Liver (tissue), 8 donors: ENCODE measurements at regions not wholly inside any gene's neighbourhood (a gene's known extent, or its start where the extent isn't known, plus 50 kb on each side); places are given as distances from the start of the nearest gene placed in this dataset.

Experiments
- DNase-seq: peaks from one replicate; pipeline ENCODE4 v3.0.0-alpha.2; 2017; ENCODE audit warnings: low spot score
- H3K27ac ChIP-seq, 2 donors: one replicate each; pipeline ENCODE4 v1.7.0; 2013; ENCODE audit warnings: inconsistent platforms in 2 of 2, low read length in 2 of 2, control low read depth in 1 of 2, low read depth in 1 of 2, mild to moderate bottlenecking in 1 of 2
- H3K27me3 ChIP-seq, 4 donors: one replicate each; pipeline versions ENCODE4 v1.6.1 to v1.7.0; 2013; ENCODE audit warnings: low read length in 3 of 4, inconsistent platforms in 1 of 4, mild to moderate bottlenecking in 1 of 4, moderate library complexity in 1 of 4; ENCODE audit not compliant: control insufficient read depth in 4 of 4, insufficient read depth in 4 of 4
- H3K36me3 ChIP-seq, 4 donors: one replicate each; pipeline versions ENCODE4 v1.6.1 to v1.7.0; 2013; ENCODE audit warnings: low read length in 3 of 4, mild to moderate bottlenecking in 3 of 4, low read depth in 1 of 4, moderate library complexity in 1 of 4; ENCODE audit not compliant: control insufficient read depth in 4 of 4, insufficient read depth in 3 of 4
- H3K4me1 ChIP-seq, 4 donors: one replicate each; pipeline versions ENCODE4 v1.6.1 to v1.7.0; 2013; ENCODE audit warnings: low read length in 3 of 4, mild to moderate bottlenecking in 3 of 4, moderate library complexity in 1 of 4; ENCODE audit not compliant: control insufficient read depth in 4 of 4, insufficient read depth in 4 of 4
- H3K4me3 ChIP-seq, 3 donors: one replicate each; pipeline versions ENCODE4 v1.6.1 to v1.7.0; 2013; ENCODE audit warnings: low read length in 3 of 3, control low read depth in 1 of 3, low read depth in 1 of 3, mild to moderate bottlenecking in 1 of 3
- H3K9ac ChIP-seq, 2 donors: one replicate each; pipeline ENCODE4 v1.7.0; 2013; ENCODE audit warnings: low read length in 2 of 2, mild to moderate bottlenecking in 2 of 2, moderate library complexity in 2 of 2, control low read depth in 1 of 2, low read depth in 1 of 2
- H3K9me3 ChIP-seq, 4 donors: one replicate each; pipeline versions ENCODE4 v1.6.1 to v1.7.0; 2013; ENCODE audit warnings: low read length in 3 of 4; ENCODE audit not compliant: control insufficient read depth in 4 of 4
- CTCF ChIP-seq: fragments of 150-350 bp; IDR thresholded peaks from 2 replicates; pipeline ENCODE4 v1.5.1; 2017; ENCODE audit warnings: improper control_type of control experiment, low read depth, low read length; ENCODE audit not compliant: missing input control
- EGR1 ChIP-seq, 2 donors: IDR thresholded peaks; 2 replicates each; pipeline ENCODE4 v1.6.1; 2016 to 2018; ENCODE audit warnings: antibody characterized with exemption in 2 of 2, low read depth in 2 of 2
- FOXA1 ChIP-seq: IDR thresholded peaks from 2 replicates; pipeline ENCODE4 v1.6.1; 2016; ENCODE audit warnings: antibody characterized with exemption
- FOXA2 ChIP-seq: IDR thresholded peaks from 2 replicates; pipeline ENCODE4 v1.6.1; 2016; ENCODE audit warnings: antibody characterized with exemption
- GABPA ChIP-seq, 2 donors: IDR thresholded peaks in 1 of 2; conservative IDR thresholded peaks in 1 of 2; 2 replicates each; pipeline ENCODE4 v1.6.1; 2016; ENCODE audit warnings: antibody characterized with exemption in 2 of 2, mild to moderate bottlenecking in 1 of 2, moderate library complexity in 1 of 2
- HNF4G ChIP-seq: IDR thresholded peaks from 2 replicates; pipeline ENCODE4 v1.6.1; 2016; ENCODE audit warnings: antibody characterized with exemption
- MAX ChIP-seq: IDR thresholded peaks from 2 replicates; pipeline ENCODE4 v1.6.1; 2016; ENCODE audit warnings: antibody characterized with exemption
- NR2F2 ChIP-seq: IDR thresholded peaks from 2 replicates; pipeline ENCODE4 v1.6.1; 2016; ENCODE audit warnings: antibody characterized with exemption
- RAD21 ChIP-seq, 2 donors: IDR thresholded peaks; 2 replicates each; pipeline ENCODE4 v1.6.1; 2016; ENCODE audit warnings: antibody characterized with exemption in 2 of 2, mild to moderate bottlenecking in 2 of 2
- SP1 ChIP-seq: IDR thresholded peaks from 2 replicates; pipeline ENCODE4 v1.6.1; 2018; ENCODE audit warnings: antibody characterized with exemption, mild to moderate bottlenecking
- TAF1 ChIP-seq: conservative IDR thresholded peaks from 2 replicates; pipeline ENCODE4 v1.6.1; 2016; ENCODE audit warnings: antibody characterized with exemption, mild to moderate bottlenecking
- YY1 ChIP-seq: IDR thresholded peaks from 2 replicates; pipeline ENCODE4 v1.6.1; 2016; ENCODE audit warnings: antibody characterized with exemption, mild to moderate bottlenecking
- ZBTB33 ChIP-seq: IDR thresholded peaks from 2 replicates; pipeline ENCODE4 v1.6.1; 2016; ENCODE audit warnings: antibody characterized with exemption
- WGBS: extraction: QIAGEN DNeasy Blood & Tissue Kit; methylation state at CpG from one replicate; pipeline ENCODE4 v1.1.7; 2013; 5-methylcytosine and 5-hydroxymethylcytosine counted together
- donor health status: healthy.
- donor health status: healthy.
- donor health status: healthy.
- donor health status: healthy.
- donor health status: healthy.

- H3K9ac ChIP-seq = no peak overlapping the region
- no peak for DNase-seq
- H3K27me3 ChIP-seq = no peaks in the 10 kb centered on the region
- no peaks in the 10 kb centered on the region for H3K36me3 ChIP-seq
- no peaks in the 10 kb centered on the region for H3K9me3 ChIP-seq
- no peak for TF ChIP-seq NR2F2
- TF ChIP-seq FOXA1 = no peak
- no peak for TF ChIP-seq CTCF
- no peak for TF ChIP-seq HNF4G
- no peak for TF ChIP-seq YY1
- no peak for TF ChIP-seq TAF1
- TF ChIP-seq FOXA2 = no peak
- H3K4me1 ChIP-seq = peaks cover 3 to 14% (median 8%) of the 10 kb centered on the region in 4 donors
- no peak overlapping the region for H3K4me3 ChIP-seq
- no peak overlapping the region for H3K27ac ChIP-seq
Measured at GRCh38 chr12:107418981-107419380, 266.6 kb upstream of the PWP1 start.

- H3K27me3 ChIP-seq = no peaks in the 10 kb centered on the region
- H3K27ac ChIP-seq = no peak overlapping the region
- no peaks in the 10 kb centered on the region for H3K36me3 ChIP-seq
- no peak for DNase-seq
- H3K9ac ChIP-seq = no peak overlapping the region
- WGBS = 70% methylated on average over 5 of the region's 5 CpGs
- no peaks in the 10 kb centered on the region for H3K4me1 ChIP-seq
- peaks cover 0 to 3% (median under 1%) of the 10 kb centered on the region in 4 donors for H3K9me3 ChIP-seq
- TF ChIP-seq FOXA2 (no peak), HNF4G (no peak)
- no peak overlapping the region for H3K4me3 ChIP-seq
Measured at GRCh38 chr12:107423531-107423930, 262.1 kb upstream of the PWP1 start.

- TF ChIP-seq YY1 (no peak), NR2F2 (no peak), ZBTB33 (no peak), HNF4G (no peak), EGR1 (IDR thresholded peaks at IDR 0.05; ENCODE audit: low read depth in 2 of 2) (no peak), MAX (no peak), SP1 (no peak), GABPA (IDR thresholded peaks at IDR 0.05 in 1 of 2, conservative IDR thresholded peaks at IDR 0.05 in 1 of 2) (no peak), FOXA1 (no peak), RAD21 (IDR thresholded peaks at IDR 0.05) (no peak)
- DNase-seq = no peak
- Histone ChIP-seq H3K4me1 (no peaks in the 10 kb centered on the region), H3K36me3 (no peaks in the 10 kb centered on the region), H3K9me3 (peaks cover 0 to 3% (median under 1%) of the 10 kb centered on the region in 4 donors), H3K9ac (no peak overlapping the region), H3K27ac (no peak overlapping the region), H3K27me3 (no peaks in the 10 kb centered on the region), H3K4me3 (no peak overlapping the region)
- WGBS = 68% methylated on average over 7 of the region's 7 CpGs
Measured at GRCh38 chr12:107429006-107429705, 256.4 kb upstream of the PWP1 start.
